ENCODE measurements at regions not wholly inside any gene's neighbourhood (a gene's known extent, or its start where the extent isn't known, plus 50 kb on each side); places are given as distances from the start of the nearest gene placed in this dataset.

- Histone ChIP-seq H3K36me3 (ENCODE audit: insufficient read depth, low read length) (no peaks in the 10 kb centered on the region), H3K9me3 (ENCODE audit: insufficient read depth, low read depth, low read length) (no peaks in the 10 kb centered on the region), H3K9ac (ENCODE audit: low read depth, low read length, poor library complexity, severe bottlenecking) (no peak overlapping the region), H3F3A (ENCODE audit: low read depth) (no peaks in the 10 kb centered on the region), H2AFZ (ENCODE audit: low read length) (no peak overlapping the region), H3K79me2 (ENCODE audit: insufficient read depth, low read length) (no peaks in the 10 kb centered on the region), H3K9me2 (replicated peaks; ENCODE audit: low read depth, low read length) (no peaks in the 10 kb centered on the region), H3K4me3 (ENCODE audit: low read length, poor library complexity, severe bottlenecking) (no peak overlapping the region), H3K4me1 (ENCODE audit: insufficient read depth, low read length, poor library complexity, severe bottlenecking) (no peaks in the 10 kb centered on the region), H3K27me3 (ENCODE audit: insufficient read depth, low read length, poor library complexity, severe bottlenecking) (no peaks in the 10 kb centered on the region), H3K4me2 (ENCODE audit: low read depth, low read length, poor library complexity, severe bottlenecking) (no peak overlapping the region), H4K20me1 (ENCODE audit: insufficient read depth, low read length, poor library complexity, severe bottlenecking) (no peaks in the 10 kb centered on the region)
- TF ChIP-seq, protein P1, sequence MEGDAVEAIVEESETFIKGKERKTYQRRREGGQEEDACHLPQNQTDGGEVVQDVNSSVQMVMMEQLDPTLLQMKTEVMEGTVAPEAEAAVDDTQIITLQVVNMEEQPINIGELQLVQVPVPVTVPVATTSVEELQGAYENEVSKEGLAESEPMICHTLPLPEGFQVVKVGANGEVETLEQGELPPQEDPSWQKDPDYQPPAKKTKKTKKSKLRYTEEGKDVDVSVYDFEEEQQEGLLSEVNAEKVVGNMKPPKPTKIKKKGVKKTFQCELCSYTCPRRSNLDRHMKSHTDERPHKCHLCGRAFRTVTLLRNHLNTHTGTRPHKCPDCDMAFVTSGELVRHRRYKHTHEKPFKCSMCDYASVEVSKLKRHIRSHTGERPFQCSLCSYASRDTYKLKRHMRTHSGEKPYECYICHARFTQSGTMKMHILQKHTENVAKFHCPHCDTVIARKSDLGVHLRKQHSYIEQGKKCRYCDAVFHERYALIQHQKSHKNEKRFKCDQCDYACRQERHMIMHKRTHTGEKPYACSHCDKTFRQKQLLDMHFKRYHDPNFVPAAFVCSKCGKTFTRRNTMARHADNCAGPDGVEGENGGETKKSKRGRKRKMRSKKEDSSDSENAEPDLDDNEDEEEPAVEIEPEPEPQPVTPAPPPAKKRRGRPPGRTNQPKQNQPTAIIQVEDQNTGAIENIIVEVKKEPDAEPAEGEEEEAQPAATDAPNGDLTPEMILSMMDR (conservative IDR thresholded peaks at IDR 0.05; ENCODE audit: low read length), result no peak
- TF ChIP-seq EZH2phosphoT487 (IDR thresholded peaks at IDR 0.05; ENCODE audit: borderline replicate concordance), result no peak
These were observed 335.0 kb upstream of the TSHZ2 start for GRCh38 chr20:52637201-52637600.

- TF ChIP-seq EZH2phosphoT487 (IDR thresholded peaks at IDR 0.05; ENCODE audit: borderline replicate concordance), result no peak
- TF ChIP-seq, protein P1 (conservative IDR thresholded peaks at IDR 0.05; ENCODE audit: low read length), result no peak
- Histone ChIP-seq H3K4me2 (ENCODE audit: low read depth, low read length, poor library complexity, severe bottlenecking) (no peak overlapping the region), H3K9me3 (ENCODE audit: insufficient read depth, low read depth, low read length) (no peaks in the 10 kb centered on the region; the same call in 1 of the 2 replicates), H3K4me1 (ENCODE audit: insufficient read depth, low read length, poor library complexity, severe bottlenecking) (no peaks in the 10 kb centered on the region), H3K36me3 (ENCODE audit: insufficient read depth, low read length) (no peaks in the 10 kb centered on the region), H3F3A (ENCODE audit: low read depth) (no peaks in the 10 kb centered on the region), H3K9me2 (replicated peaks; ENCODE audit: low read depth, low read length) (no peaks in the 10 kb centered on the region), H3K27me3 (ENCODE audit: insufficient read depth, low read length, poor library complexity, severe bottlenecking) (no peaks in the 10 kb centered on the region), H2AFZ (ENCODE audit: low read length) (no peak overlapping the region), H3K9ac (ENCODE audit: low read depth, low read length, poor library complexity, severe bottlenecking) (no peak overlapping the region), H3K4me3 (ENCODE audit: low read length, poor library complexity, severe bottlenecking) (no peak overlapping the region), H4K20me1 (ENCODE audit: insufficient read depth, low read length, poor library complexity, severe bottlenecking) (no peaks in the 10 kb centered on the region), H3K79me2 (ENCODE audit: insufficient read depth, low read length) (no peaks in the 10 kb centered on the region)
These were observed 340.7 kb upstream of the TSHZ2 start for GRCh38 chr20:52631469-52631868.

- H2AFZ ChIP-seq (ENCODE audit: low read length), result no peak overlapping the region
- H4K20me1 ChIP-seq (ENCODE audit: insufficient read depth, low read length, poor library complexity, severe bottlenecking), result no peaks in the 10 kb centered on the region
- no peaks in the 10 kb centered on the region for H3K9me2 ChIP-seq (replicated peaks; ENCODE audit: low read depth, low read length)
- H3K9me3 ChIP-seq (ENCODE audit: insufficient read depth, low read depth, low read length), result no peaks in the 10 kb centered on the region; the same call in 1 of the 2 replicates
- H3K36me3 ChIP-seq (ENCODE audit: insufficient read depth, low read length), result no peaks in the 10 kb centered on the region
- H3K27me3 ChIP-seq (ENCODE audit: insufficient read depth, low read length, poor library complexity, severe bottlenecking), result no peaks in the 10 kb centered on the region
- H3K9ac ChIP-seq (ENCODE audit: low read depth, low read length, poor library complexity, severe bottlenecking), result no peak overlapping the region
- no peaks in the 10 kb centered on the region for H3F3A ChIP-seq (ENCODE audit: low read depth)
- H3K79me2 ChIP-seq (ENCODE audit: insufficient read depth, low read length), result no peaks in the 10 kb centered on the region
- H3K4me2 ChIP-seq (ENCODE audit: low read depth, low read length, poor library complexity, severe bottlenecking), result no peak overlapping the region
- TF ChIP-seq, protein P1 (conservative IDR thresholded peaks at IDR 0.05; ENCODE audit: low read length), result no peak
- no peak for TF ChIP-seq EZH2phosphoT487 (IDR thresholded peaks at IDR 0.05; ENCODE audit: borderline replicate concordance)
- H3K4me1 ChIP-seq (ENCODE audit: insufficient read depth, low read length, poor library complexity, severe bottlenecking), result no peaks in the 10 kb centered on the region
- no peak overlapping the region for H3K4me3 ChIP-seq (ENCODE audit: low read length, poor library complexity, severe bottlenecking)
These were observed 342.0 kb upstream of the TSHZ2 start for GRCh38 chr20:52630138-52630537.
